ENCODE measurements at regions not wholly inside any gene's neighbourhood (a gene's known extent, or its start where the extent isn't known, plus 50 kb on each side); places are given as distances from the start of the nearest gene placed in this dataset.

GRCh38 chr6:11855743-11856142 lies 77.1 kb upstream of the ADTRP start:
- DNase-seq (ENCODE audit: low read depth): no peak
- no peak overlapping the region for H3K4me3 ChIP-seq (ENCODE audit: low read depth, low read length)
- TF ChIP-seq CTCF (conservative IDR thresholded peaks at IDR 0.05; ENCODE audit: low read depth, low read length): no peak

GRCh38 chr6:11854408-11855165 lies 76.0 kb upstream of the ADTRP start:
- no peak for TF ChIP-seq CTCF (conservative IDR thresholded peaks at IDR 0.05; ENCODE audit: low read depth, low read length)
- peak; percentile 74 for DNase-seq (ENCODE audit: low read depth)
- H3K4me3 ChIP-seq (ENCODE audit: low read depth, low read length): no peak overlapping the region

- H3K4me3 ChIP-seq (ENCODE audit: low read depth, low read length): no peak overlapping the region
- no peak for DNase-seq (ENCODE audit: low read depth)
- TF ChIP-seq CTCF (conservative IDR thresholded peaks at IDR 0.05; ENCODE audit: low read depth, low read length): no peak
These were observed 75.2 kb upstream of the ADTRP start for GRCh38 chr6:11853678-11854407.

- H3K4me3 ChIP-seq (ENCODE audit: low read depth, low read length): no peak overlapping the region
- no peak for DNase-seq (ENCODE audit: low read depth)
- TF ChIP-seq CTCF (conservative IDR thresholded peaks at IDR 0.05; ENCODE audit: low read depth, low read length): no peak
These were observed 73.6 kb upstream of the ADTRP start for GRCh38 chr6:11852061-11852651.

- no peak for DNase-seq (ENCODE audit: low read depth)
These were observed 72.8 kb upstream of the ADTRP start for GRCh38 chr6:11851387-11851786.

More at GRCh38 chr6:11851387-11851786, 72.8 kb upstream of the ADTRP start:
- no peak overlapping the region for H3K4me3 ChIP-seq (ENCODE audit: low read depth, low read length)
- TF ChIP-seq CTCF (conservative IDR thresholded peaks at IDR 0.05; ENCODE audit: low read depth, low read length): no peak

All from choroid plexus epithelial cell (primary cell).